Right lung (tissue), 2 donors: ENCODE measurements at regions not wholly inside any gene's neighbourhood (a gene's known extent, or its start where the extent isn't known, plus 50 kb on each side); places are given as distances from the start of the nearest gene placed in this dataset.
A peak's percentile ranks its signal among the peaks of the same experiment; 100 is the strongest.
"Not testable (repeated sequence)": the region's sequence is repeated elsewhere in the genome, so short reads cannot be mapped to it uniquely, and the experiment has no call there.

Experiments
- DNase-seq, 2 donors: peaks; one replicate each; pipeline ENCODE4 v3.0.0-alpha.2; 2013

GRCh38 chr4:15163284-15163645, 161.0 kb downstream of the CPEB2 start:
- DNase-seq: no peak

DNA sequence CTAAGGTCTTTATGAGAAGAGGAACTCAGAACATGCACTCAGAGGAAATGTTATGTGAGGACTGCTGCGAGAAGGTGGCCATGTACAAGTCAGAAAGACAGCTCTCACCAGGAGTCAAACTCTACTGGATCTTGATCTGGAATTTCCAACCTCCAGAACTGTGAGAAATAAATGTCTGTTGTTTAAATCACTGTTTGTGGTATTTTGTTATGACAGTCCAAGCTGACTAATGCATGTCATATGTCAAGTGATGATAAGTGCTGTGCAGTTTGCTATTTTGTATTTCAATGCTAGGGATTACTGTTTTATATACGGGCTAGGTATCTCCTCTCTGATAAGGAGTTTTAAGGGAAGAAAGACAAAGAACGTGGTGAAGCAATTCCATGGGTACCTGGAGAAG, 162.3 kb downstream of the CPEB2 start:
- no peak for DNase-seq

DNA sequence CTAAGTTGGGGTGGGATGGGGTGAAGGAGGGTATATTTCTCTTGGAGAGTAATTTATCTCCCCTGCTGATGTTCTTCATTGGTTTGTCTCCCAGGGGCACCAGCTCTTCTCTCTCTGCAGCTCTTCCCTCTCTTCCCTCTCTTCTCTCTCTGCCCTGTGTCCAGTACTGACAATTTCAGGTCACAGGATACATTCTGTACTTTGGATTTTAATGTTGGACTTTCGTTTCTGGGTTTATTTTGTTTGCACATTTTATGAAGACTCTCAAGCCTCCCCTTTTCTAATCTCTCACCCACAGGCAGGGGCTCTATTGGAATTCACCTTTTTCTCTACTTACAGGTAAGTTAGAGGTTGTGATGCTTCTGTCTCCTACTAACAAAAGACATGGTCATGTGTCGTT, 165.5 kb downstream of the CPEB2 start:
- DNase-seq: no peak

GRCh38 chr4:15168759-15169158, 166.5 kb downstream of the CPEB2 start:
- no peak for DNase-seq

DNA sequence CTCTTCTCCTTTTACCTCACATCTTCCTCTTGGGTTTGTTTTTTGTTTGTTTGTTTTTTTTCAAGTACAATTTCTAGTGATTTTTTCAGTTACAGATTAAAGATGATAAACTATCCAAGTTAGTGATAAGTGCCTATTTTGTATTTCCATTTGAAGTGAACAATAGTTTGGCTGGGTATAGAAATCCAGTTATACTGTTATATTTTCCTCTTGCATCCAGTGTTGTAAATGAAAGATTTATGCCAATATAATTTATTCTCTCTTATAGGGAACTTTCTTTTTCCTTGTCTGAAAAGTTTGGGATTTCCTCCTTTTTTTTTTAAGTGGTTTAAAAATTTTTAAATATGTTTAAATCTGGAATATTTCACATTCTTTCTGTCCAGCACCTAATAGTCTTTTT, 169.4 kb downstream of the CPEB2 start:
- no peak for DNase-seq

DNA sequence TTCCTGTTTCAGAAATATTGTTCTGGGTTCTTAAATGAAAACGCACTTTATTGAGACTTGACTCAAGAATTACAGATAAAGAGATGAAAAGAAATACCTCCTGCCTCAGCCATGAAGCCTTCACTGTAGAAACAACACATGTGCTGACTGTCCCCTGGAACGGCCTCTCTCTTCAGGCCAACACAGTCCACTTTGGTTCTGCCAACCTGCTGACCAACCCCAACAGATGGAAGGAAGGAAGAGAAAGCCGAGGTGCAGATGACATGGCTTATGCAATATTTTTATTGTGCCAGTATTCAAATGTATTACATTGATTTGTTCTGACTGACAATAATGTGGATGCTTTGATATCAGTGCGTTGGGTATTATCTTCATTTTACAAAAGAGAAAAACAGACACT, 171.0 kb downstream of the CPEB2 start:
- DNase-seq: no peak

DNA sequence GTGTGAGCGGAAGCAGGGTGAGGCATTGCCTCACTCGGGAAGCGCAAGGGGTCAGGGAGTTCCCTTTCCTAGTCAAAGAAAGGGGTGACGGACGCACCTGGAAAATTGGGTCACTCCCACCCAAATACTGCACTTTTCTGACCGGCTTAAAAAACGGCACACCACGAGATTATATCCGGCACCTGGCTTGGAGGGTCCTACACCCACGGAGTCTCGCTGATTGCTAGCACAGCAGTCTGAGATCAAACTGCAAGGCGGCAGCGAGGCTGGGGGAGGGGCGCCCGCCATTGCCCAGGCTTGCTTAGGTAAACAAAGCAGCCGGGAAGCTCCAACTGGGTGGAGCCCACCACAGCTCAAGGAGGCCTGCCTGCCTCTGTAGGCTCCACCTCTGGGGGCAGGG, 171.9 kb downstream of the CPEB2 start:
- DNase-seq: not testable (repeated sequence)

DNA sequence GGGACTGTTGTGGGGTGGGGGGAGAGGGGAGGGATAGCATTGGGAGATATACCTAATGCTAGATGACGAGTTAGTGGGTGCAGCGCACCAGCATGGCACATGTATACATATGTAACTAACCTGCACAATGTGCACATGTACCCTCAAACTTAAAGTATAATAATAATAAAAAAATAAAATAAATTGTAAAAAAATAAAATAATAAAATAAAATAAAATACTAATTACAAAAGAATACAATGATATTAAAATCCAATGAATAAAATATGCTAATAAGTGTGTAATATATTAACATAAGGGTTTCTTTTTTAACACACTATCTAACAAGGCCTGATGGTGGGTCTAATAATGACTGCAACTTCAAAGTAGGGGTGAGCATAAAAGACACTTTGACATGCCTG, 177.6 kb downstream of the CPEB2 start:
- DNase-seq: not testable (repeated sequence)

DNA sequence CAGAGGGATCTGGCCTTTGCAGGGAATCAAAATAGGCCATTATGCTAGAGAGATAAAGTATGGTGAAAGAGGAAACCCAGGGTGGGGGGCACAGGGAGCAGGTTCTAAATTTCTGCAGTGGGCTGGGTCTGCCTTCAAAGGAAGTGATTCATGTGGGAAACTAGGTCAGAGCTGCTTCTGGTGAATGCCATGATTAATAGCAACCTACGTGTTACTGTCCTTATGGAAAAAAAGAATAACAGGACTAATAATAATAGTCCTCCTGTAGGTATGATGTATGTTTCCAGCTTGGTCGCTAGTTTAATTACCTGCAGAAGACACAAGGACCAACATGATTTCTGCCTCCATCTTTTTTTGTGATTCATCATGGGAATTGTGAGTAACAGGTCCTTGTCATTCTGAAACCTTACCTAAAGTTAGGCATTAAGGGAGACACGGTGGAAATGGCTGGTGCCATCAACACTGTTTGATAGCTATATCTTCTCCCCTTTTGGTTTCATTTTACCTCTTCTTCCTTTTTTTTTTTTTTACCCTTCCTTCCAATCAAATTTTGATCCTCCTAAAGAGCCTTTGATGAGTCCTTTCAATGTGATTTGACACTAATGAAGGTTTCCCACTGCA, 180.4 kb downstream of the CPEB2 start:
- no peak for DNase-seq

GRCh38 chr4:15186149-15186548, 183.9 kb downstream of the CPEB2 start:
- DNase-seq: no peak

- no peak for DNase-seq
Measured at GRCh38 chr4:15186806-15187205, 184.5 kb downstream of the CPEB2 start.

GRCh38 chr4:15188605-15189539, 186.6 kb downstream of the CPEB2 start:
- no peak for DNase-seq

GRCh38 chr4:15194520-15194919, 192.2 kb downstream of the CPEB2 start:
- DNase-seq: no peak

GRCh38 chr4:15197005-15197404, 194.7 kb downstream of the CPEB2 start:
- DNase-seq: no peak

GRCh38 chr4:15198070-15198727, 195.9 kb downstream of the CPEB2 start:
- DNase-seq: no peak

GRCh38 chr4:15201782-15202181, 199.5 kb downstream of the CPEB2 start:
- no peak for DNase-seq

DNA sequence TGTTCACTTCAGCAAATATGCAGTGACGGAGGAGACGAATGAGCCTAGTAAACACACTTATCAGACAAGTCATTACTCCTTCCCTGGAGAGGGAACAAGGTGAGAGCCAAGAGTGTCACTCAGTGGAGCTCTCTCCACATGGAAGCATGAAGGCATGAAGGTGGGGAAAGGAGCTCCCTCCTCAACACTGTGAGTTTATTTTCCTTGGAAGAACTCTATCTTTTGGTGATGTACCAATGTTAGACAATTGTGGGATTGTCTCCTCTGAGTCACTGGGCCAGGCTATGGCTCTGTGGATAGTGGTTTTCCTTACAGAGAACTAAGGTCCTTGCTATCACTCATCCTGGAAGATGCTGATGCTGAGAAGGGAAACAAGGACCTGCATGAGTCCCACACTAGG, 200.2 kb downstream of the CPEB2 start:
- no peak for DNase-seq

- DNase-seq: not testable (repeated sequence)
Measured at GRCh38 chr4:15206526-15206925, 204.2 kb downstream of the CPEB2 start.

DNA sequence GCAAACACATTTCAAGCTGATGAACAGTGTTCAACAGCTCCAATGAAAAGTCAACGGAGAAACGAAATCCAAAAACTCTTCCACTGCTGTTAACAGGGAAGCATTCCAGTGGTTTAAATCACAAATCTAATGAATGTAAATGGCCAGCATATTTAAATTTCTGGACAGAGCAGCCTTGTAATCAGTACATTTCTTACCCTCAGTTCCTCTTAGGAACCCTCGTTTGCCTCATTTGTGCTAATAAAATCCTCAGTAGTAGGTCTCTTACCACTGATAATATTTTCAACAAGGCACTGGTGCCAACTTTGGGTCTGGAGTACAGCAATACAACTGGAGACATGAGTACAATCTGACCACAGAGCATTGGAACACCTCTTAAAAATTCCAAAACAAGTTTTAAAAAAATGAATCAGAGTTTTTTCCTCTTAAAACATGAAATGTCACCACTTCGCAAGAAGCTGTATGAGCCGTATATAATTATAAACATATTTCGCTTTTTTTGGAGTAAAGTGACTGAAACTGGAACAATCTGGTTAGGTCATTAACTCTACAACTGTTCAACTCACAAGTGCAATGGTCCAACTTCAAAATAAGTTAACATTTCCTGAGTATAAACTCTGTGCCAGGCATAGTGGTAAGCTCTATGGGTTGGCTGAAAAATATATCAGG, 211.2 kb downstream of the CPEB2 start:
- DNase-seq: peak in 1 of 2 donors; percentile 39

- DNase-seq: no peak
Measured at GRCh38 chr4:15215109-15215508, 212.7 kb upstream of the C1QTNF7 start.

- DNase-seq: no peak
Measured at GRCh38 chr4:15226203-15226602, 201.6 kb upstream of the C1QTNF7 start.
